H1 (cell line): ENCODE measurements at regions not wholly inside any gene's neighbourhood (a gene's known extent, or its start where the extent isn't known, plus 50 kb on each side); places are given as distances from the start of the nearest gene placed in this dataset.

Experiments
- ATF2 ChIP-seq: IDR thresholded peaks from 2 replicates; pipeline ENCODE4 v1.6.1; 2012; ENCODE audit warnings: low read length, inconsistent platforms
- ATF3 ChIP-seq: IDR thresholded peaks from 2 replicates; pipeline ENCODE4 v1.6.1; 2011; ENCODE audit warnings: low read depth, mild to moderate bottlenecking, low read length; ENCODE audit not compliant: insufficient read depth
- GTF2F1 ChIP-seq: IDR thresholded peaks from 2 replicates; pipeline ENCODE4 v1.6.1; 2012; ENCODE audit warnings: low read depth, low read length, improper control_type of control experiment, borderline replicate concordance
- SP1 ChIP-seq: IDR thresholded peaks from 2 replicates; pipeline ENCODE4 v1.6.1; 2011; ENCODE audit warnings: low read depth, low read length
- YY1 ChIP-seq: IDR thresholded peaks from 2 replicates; pipeline ENCODE4 v1.6.1; 2011; ENCODE audit warnings: low read depth, mild to moderate bottlenecking, low read length
- TF ChIP-seq, protein P1 (sequence below): IDR thresholded peaks from 2 replicates; pipeline ENCODE4 v1.6.1; 2012; ENCODE audit warnings: inconsistent platforms

DNA sequence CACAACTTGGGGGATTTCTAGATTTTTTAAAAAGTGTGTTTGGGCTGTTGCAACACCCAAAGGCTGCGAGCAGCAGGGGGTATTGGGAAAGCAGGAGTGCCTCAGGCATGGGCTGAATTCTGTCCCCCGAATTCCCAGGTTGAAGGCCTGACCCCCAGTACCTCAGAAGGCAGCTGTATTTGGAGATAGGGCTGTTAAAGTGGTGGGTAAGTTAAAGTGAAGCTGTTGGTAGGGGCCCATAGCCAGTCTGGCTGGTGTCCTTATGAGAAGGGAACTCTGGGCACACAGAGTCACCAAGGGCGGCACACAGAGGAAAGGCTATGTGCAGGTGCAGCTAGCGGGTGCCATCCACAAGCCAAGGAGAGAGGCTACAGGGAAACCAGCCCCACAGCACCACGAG, 717.4 kb downstream of the GALR1 start (continued):
- TF ChIP-seq ATF2 (no peak), SP1 (no peak), ATF3 (no peak), YY1 (no peak), GTF2F1 (no peak)
- TF ChIP-seq, protein P1, sequence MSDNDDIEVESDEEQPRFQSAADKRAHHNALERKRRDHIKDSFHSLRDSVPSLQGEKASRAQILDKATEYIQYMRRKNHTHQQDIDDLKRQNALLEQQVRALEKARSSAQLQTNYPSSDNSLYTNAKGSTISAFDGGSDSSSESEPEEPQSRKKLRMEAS, result no peak
